Natural killer cell (primary cell): ENCODE measurements at regions not wholly inside any gene's neighbourhood (a gene's known extent, or its start where the extent isn't known, plus 50 kb on each side); places are given as distances from the start of the nearest gene placed in this dataset.

Experiments used
- ATAC-seq, 3 donors: fragments of 150-1000 bp in 2 of 3; fragments of 200-7000 bp in 1 of 3; cut with Tn5 transposase; 1 replicate in 1 of 3; 2 replicates in 2 of 3; pipeline ENCODE4 v1.10.0; 2021; ENCODE audit warnings: mild to moderate bottlenecking in 2 of 3, moderate library complexity in 2 of 3
- DNase-seq, 2 donors: peaks; one replicate each; pipeline versions ENCODE4 v3.0.0 to v3.0.0-alpha.2; 2013 to 2021; ENCODE audit warnings: mixed read lengths in 1 of 2
- H3K27ac ChIP-seq: one replicate; pipeline ENCODE4 v1.5.1; 2013; ENCODE audit warnings: mild to moderate bottlenecking, low read length
- H3K27me3 ChIP-seq: one replicate; pipeline ENCODE4 v1.6.1; 2013; ENCODE audit warnings: low read length; ENCODE audit not compliant: control insufficient read depth, insufficient read depth
- H3K36me3 ChIP-seq: one replicate; pipeline ENCODE4 v1.6.1; 2013; ENCODE audit warnings: low read length; ENCODE audit not compliant: control insufficient read depth, insufficient read depth
- H3K4me1 ChIP-seq: one replicate; pipeline ENCODE4 v1.6.1; 2013; ENCODE audit warnings: low read length; ENCODE audit not compliant: control insufficient read depth, insufficient read depth
- H3K4me3 ChIP-seq: one replicate; pipeline ENCODE4 v1.5.1; 2013; ENCODE audit warnings: low read length
- H3K9me3 ChIP-seq: one replicate; pipeline ENCODE4 v1.6.1; 2013; ENCODE audit warnings: low read length; ENCODE audit not compliant: control insufficient read depth, insufficient read depth
- H3K27ac Mint-ChIP-seq, 2 donors: one replicate each; pipeline ENCODE4 v1.8.0; 2022; ENCODE audit warnings: mild to moderate bottlenecking in 2 of 2, mixed read lengths in 2 of 2, moderate library complexity in 1 of 2
- H3K27me3 Mint-ChIP-seq, 2 donors: one replicate each; pipeline ENCODE4 v1.8.0; 2022; ENCODE audit warnings: low read depth in 2 of 2, mixed read lengths in 2 of 2
- H3K36me3 Mint-ChIP-seq: one replicate; pipeline ENCODE4 v1.8.0; 2022; ENCODE audit warnings: mixed read lengths
- H3K4me1 Mint-ChIP-seq, 2 donors: one replicate each; pipeline ENCODE4 v1.8.0; 2022; ENCODE audit warnings: mixed read lengths in 2 of 2
- H3K4me3 Mint-ChIP-seq: one replicate; pipeline ENCODE4 v1.8.0; 2022; ENCODE audit warnings: mild to moderate bottlenecking, moderate library complexity, mixed read lengths
- H3K9me3 Mint-ChIP-seq, 2 donors: one replicate each; pipeline ENCODE4 v1.8.0; 2022; ENCODE audit warnings: mixed read lengths in 2 of 2
- WGBS: methylation state at CpG from one replicate; pipeline ENCODE4 v1.1.7; 2013; ENCODE audit warnings: missing lambda C conversion rate; ENCODE audit not compliant: insufficient coverage; 5-methylcytosine and 5-hydroxymethylcytosine counted together
- intact Hi-C: fragments of 100-400 bp; cut with micrococcal nuclease; formaldehyde crosslinking; loops from one replicate; pipeline ENCODE4 v1.14.2; 2022
- TF ChIP-seq, protein P1 (sequence below): fragments of 200-600 bp; IDR thresholded peaks from one replicate; pipeline ENCODE4 v1.8.0; 2022; ENCODE audit warnings: antibody characterized with exemption

DNA sequence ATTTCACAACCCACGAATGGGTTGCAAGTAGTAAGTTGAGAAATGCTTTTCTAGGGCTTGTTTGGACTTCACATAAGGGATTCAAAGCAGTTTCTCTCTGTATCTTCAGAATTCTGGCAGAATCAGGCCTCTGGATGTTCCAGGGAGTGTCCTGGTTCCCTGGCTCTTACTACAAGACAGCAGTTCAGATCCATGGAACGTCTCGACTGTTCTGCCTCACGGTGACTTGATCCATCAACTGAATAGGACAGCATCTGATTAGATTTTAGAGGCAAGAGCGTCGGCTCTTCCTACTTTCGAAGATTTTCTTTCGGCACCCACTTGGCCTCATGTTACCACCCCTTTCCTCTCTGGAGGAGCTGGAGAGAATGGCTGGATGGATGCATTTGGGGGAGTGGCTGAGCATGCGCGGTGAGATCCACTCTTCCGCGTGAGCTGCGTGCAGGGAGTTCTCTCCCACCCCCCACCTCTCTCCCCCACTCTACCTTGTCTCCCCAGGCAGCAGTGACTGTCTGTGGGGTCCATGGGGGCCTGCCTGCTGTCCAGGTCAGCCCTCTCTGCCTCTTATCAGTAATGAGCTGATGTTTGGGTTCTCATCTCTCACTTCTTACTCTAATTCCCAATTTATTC lies 132.5 kb downstream of the VAPA start:
- Histone ChIP-seq H3K4me1 (no peaks in the 10 kb centered on the region), H3K27me3 (no peaks in the 10 kb centered on the region), H3K4me3 (no peak overlapping the region), H3K27ac (no peak overlapping the region), H3K36me3 (no peaks in the 10 kb centered on the region), H3K9me3 (peaks cover 5% of the 10 kb centered on the region)
- peaks cover 9% of the 10 kb centered on the region for H3K36me3 Mint-ChIP-seq
- peaks cover 4 to 9% of the 10 kb centered on the region in 2 donors for H3K9me3 Mint-ChIP-seq
- intact Hi-C loops, result no loop called here
- peaks cover 0 to 3% of the 10 kb centered on the region in 2 donors for H3K27me3 Mint-ChIP-seq
- WGBS, result 96% methylated on average over 13 of the region's 13 CpGs
- ATAC-seq, result no peak
- no peaks in the 10 kb centered on the region for H3K4me1 Mint-ChIP-seq
- TF ChIP-seq, protein P1, sequence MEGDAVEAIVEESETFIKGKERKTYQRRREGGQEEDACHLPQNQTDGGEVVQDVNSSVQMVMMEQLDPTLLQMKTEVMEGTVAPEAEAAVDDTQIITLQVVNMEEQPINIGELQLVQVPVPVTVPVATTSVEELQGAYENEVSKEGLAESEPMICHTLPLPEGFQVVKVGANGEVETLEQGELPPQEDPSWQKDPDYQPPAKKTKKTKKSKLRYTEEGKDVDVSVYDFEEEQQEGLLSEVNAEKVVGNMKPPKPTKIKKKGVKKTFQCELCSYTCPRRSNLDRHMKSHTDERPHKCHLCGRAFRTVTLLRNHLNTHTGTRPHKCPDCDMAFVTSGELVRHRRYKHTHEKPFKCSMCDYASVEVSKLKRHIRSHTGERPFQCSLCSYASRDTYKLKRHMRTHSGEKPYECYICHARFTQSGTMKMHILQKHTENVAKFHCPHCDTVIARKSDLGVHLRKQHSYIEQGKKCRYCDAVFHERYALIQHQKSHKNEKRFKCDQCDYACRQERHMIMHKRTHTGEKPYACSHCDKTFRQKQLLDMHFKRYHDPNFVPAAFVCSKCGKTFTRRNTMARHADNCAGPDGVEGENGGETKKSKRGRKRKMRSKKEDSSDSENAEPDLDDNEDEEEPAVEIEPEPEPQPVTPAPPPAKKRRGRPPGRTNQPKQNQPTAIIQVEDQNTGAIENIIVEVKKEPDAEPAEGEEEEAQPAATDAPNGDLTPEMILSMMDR, result no peak
- H3K4me3 Mint-ChIP-seq, result no peak overlapping the region
- DNase-seq, result no peak
- no peak overlapping the region for H3K27ac Mint-ChIP-seq

GRCh38 chr18:10047237-10047636 lies 133.4 kb downstream of the VAPA start:
- Histone ChIP-seq H3K27ac (no peak overlapping the region), H3K27me3 (no peaks in the 10 kb centered on the region), H3K4me1 (no peaks in the 10 kb centered on the region), H3K4me3 (no peak overlapping the region), H3K9me3 (peaks cover 2% of the 10 kb centered on the region), H3K36me3 (no peaks in the 10 kb centered on the region)
- no peak overlapping the region for H3K27ac Mint-ChIP-seq
- H3K36me3 Mint-ChIP-seq, result no peaks in the 10 kb centered on the region
- intact Hi-C loops, result no loop called here
- TF ChIP-seq, protein P1, result no peak
- no peak for ATAC-seq
- peaks cover 0 to 3% of the 10 kb centered on the region in 2 donors for H3K27me3 Mint-ChIP-seq
- no peak overlapping the region for H3K4me3 Mint-ChIP-seq
- no peak for DNase-seq
- H3K4me1 Mint-ChIP-seq, result no peaks in the 10 kb centered on the region
- H3K9me3 Mint-ChIP-seq, result peaks cover 2 to 3% of the 10 kb centered on the region in 2 donors
- WGBS, result 87% methylated on average over 6 of the region's 6 CpGs

GRCh38 chr18:10049747-10050146 lies 135.9 kb downstream of the VAPA start:
- no peaks in the 10 kb centered on the region for H3K4me1 Mint-ChIP-seq
- WGBS, result 97% methylated on average over 3 of the region's 3 CpGs
- TF ChIP-seq, protein P1, result no peak

DNA sequence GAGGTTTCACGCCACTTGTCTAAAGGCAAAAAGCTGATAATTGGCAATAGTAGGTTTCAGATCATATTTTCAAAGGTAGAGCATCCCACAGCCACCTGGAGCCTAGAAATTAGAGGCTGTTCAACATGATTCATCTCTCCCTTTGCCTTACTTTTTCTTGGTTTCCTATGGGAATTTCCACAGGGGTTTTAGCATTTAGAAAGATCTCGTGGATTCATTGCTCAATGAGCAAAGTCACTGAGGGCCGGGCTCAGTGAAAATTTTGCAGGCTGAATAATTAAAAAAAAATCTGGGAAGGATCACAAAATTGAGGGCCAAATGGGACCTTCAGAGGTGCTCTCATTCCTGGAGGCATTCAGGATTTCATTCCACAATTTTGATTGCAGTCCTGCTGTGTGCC lies 137.1 kb downstream of the VAPA start:
- no peak overlapping the region for H3K27ac ChIP-seq
- intact Hi-C loops, result no loop called here
- no peak overlapping the region for H3K27ac Mint-ChIP-seq
- no peaks in the 10 kb centered on the region for H3K27me3 ChIP-seq
- no peaks in the 10 kb centered on the region for H3K36me3 Mint-ChIP-seq
- DNase-seq (no peak), ATAC-seq (no peak)
- no peaks in the 10 kb centered on the region for H3K4me1 Mint-ChIP-seq
- no peak overlapping the region for H3K4me3 ChIP-seq
- no peak overlapping the region for H3K4me3 Mint-ChIP-seq
- H3K27me3 Mint-ChIP-seq, result no peaks in the 10 kb centered on the region
- 79% methylated on average over 3 of the region's 3 CpGs for WGBS
- H3K9me3 ChIP-seq, result no peaks in the 10 kb centered on the region
- no peaks in the 10 kb centered on the region for H3K9me3 Mint-ChIP-seq
- H3K4me1 ChIP-seq, result no peaks in the 10 kb centered on the region
- TF ChIP-seq, protein P1, result no peak
- no peaks in the 10 kb centered on the region for H3K36me3 ChIP-seq

More at GRCh38 chr18:10049747-10050146, 135.9 kb downstream of the VAPA start:
- Histone ChIP-seq H3K9me3 (no peaks in the 10 kb centered on the region), H3K4me1 (no peaks in the 10 kb centered on the region), H3K4me3 (no peak overlapping the region), H3K27me3 (no peaks in the 10 kb centered on the region), H3K36me3 (no peaks in the 10 kb centered on the region), H3K27ac (no peak overlapping the region)
- H3K4me3 Mint-ChIP-seq, result no peak overlapping the region
- no peak overlapping the region for H3K27ac Mint-ChIP-seq
- no peaks in the 10 kb centered on the region for H3K36me3 Mint-ChIP-seq
- no peak for DNase-seq
- ATAC-seq, result no peak
- no peaks in the 10 kb centered on the region for H3K9me3 Mint-ChIP-seq
- intact Hi-C loops, result no loop called here
- peaks cover 0 to 3% of the 10 kb centered on the region in 2 donors for H3K27me3 Mint-ChIP-seq
